ENCODE measurements at regions not wholly inside any gene's neighbourhood (a gene's known extent, or its start where the extent isn't known, plus 50 kb on each side); places are given as distances from the start of the nearest gene placed in this dataset.

DNA sequence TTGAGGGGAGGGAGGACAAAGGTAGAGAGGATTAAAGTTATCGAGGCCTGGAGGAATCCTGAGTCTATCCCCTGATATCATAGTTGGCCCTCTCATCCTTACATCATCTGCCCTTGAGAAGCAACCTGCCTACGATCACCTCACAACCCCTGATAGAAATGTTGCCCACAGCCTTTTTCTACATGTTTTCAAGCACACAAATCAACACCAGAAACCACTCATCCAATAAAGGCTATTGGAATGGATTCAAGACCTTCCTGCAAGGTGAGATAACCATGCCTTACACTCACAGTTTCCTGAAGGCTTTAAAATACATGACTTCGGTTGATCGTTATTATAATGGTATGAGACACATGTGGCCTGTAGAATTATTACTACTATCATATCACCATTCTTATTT lies 175.7 kb upstream of the EGLN3 start:
- Histone ChIP-seq H3K4me2 (ENCODE audit: low read length) (no peak overlapping the region), H3K79me2 (ENCODE audit: control insufficient read depth, low read length) (no peaks in the 10 kb centered on the region), H3K27ac (ENCODE audit: low read depth, low read length) (no peak overlapping the region), H3K4me1 (ENCODE audit: control insufficient read depth, low read length) (no peaks in the 10 kb centered on the region), H3K4me3 (ENCODE audit: low read length) (no peak overlapping the region), H3K9me2 (replicated peaks; ENCODE audit: control insufficient read depth, low read length) (no peaks in the 10 kb centered on the region), H3K9me3 (ENCODE audit: control insufficient read depth, insufficient read depth, low read length) (no peaks in the 10 kb centered on the region), H3K27me3 (ENCODE audit: control insufficient read depth, low read length) (no peaks in the 10 kb centered on the region), H3F3A (ENCODE audit: control insufficient read depth, insufficient read depth) (no peaks in the 10 kb centered on the region), H4K20me1 (ENCODE audit: control insufficient read depth, insufficient read depth, low read depth, low read length) (no peaks in the 10 kb centered on the region), H3K36me3 (ENCODE audit: control insufficient read depth, low read length) (no peaks in the 10 kb centered on the region)
- TF ChIP-seq, protein P1, sequence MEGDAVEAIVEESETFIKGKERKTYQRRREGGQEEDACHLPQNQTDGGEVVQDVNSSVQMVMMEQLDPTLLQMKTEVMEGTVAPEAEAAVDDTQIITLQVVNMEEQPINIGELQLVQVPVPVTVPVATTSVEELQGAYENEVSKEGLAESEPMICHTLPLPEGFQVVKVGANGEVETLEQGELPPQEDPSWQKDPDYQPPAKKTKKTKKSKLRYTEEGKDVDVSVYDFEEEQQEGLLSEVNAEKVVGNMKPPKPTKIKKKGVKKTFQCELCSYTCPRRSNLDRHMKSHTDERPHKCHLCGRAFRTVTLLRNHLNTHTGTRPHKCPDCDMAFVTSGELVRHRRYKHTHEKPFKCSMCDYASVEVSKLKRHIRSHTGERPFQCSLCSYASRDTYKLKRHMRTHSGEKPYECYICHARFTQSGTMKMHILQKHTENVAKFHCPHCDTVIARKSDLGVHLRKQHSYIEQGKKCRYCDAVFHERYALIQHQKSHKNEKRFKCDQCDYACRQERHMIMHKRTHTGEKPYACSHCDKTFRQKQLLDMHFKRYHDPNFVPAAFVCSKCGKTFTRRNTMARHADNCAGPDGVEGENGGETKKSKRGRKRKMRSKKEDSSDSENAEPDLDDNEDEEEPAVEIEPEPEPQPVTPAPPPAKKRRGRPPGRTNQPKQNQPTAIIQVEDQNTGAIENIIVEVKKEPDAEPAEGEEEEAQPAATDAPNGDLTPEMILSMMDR (IDR thresholded peaks at IDR 0.05; ENCODE audit: low read depth, low read length, poor library complexity, severe bottlenecking), result no peak
- no peak for TF ChIP-seq EZH2phosphoT487 (IDR thresholded peaks at IDR 0.05; ENCODE audit: borderline replicate concordance, low read length)

DNA sequence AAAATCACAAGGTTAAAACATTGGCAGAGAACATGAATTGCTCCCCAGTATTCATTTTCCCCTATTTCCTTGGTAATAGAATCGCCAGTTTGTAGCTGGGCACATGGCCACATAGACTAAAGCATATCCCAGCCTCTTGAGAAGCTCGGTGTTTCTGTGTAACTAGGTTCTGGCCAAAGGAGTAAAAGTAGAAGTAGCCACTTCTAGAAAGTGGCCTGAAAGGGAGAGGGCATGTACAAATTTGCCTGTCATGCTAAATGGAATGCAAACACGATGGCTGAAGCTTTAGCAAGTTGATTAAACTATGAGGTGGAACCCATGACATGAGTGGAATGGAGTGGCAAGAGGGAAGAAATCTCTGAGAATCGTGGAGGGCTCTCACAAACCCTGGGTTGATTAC lies 173.7 kb upstream of the EGLN3 start:
- no peaks in the 10 kb centered on the region for H3K9me3 ChIP-seq (ENCODE audit: control insufficient read depth, insufficient read depth, low read length)

DNA sequence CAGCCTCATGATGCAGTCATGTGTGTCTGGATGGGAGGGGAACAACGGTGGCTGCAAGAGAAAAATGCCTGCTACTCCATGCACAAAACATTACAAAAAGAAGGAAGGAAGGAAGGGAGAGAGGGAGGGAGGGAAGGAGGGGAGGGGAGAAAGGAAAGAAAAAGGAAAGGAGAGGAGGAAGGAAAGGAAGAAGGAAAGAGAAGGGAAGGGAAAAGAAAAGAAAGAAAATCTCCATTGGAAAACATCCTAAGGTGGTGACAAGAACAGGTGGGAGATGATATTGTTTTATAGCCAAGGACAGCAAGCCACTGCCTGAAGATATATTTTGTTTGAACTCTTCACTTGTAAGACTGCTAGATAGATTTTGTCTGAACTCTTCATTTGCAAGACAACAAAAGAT lies 171.8 kb upstream of the EGLN3 start:
- H3K27ac ChIP-seq (ENCODE audit: low read depth, low read length), result no peak overlapping the region
- no peaks in the 10 kb centered on the region for H3K36me3 ChIP-seq (ENCODE audit: control insufficient read depth, low read length)
- no peaks in the 10 kb centered on the region for H4K20me1 ChIP-seq (ENCODE audit: control insufficient read depth, insufficient read depth, low read depth, low read length)

More for the DNA sequence above, 173.7 kb upstream of the EGLN3 start:
- Histone ChIP-seq H3K4me3 (ENCODE audit: low read length) (no peak overlapping the region), H3K79me2 (ENCODE audit: control insufficient read depth, low read length) (no peaks in the 10 kb centered on the region), H3K4me1 (ENCODE audit: control insufficient read depth, low read length) (no peaks in the 10 kb centered on the region), H4K20me1 (ENCODE audit: control insufficient read depth, insufficient read depth, low read depth, low read length) (no peaks in the 10 kb centered on the region), H3K4me2 (ENCODE audit: low read length) (no peak overlapping the region), H3K27ac (ENCODE audit: low read depth, low read length) (no peak overlapping the region), H3K36me3 (ENCODE audit: control insufficient read depth, low read length) (no peaks in the 10 kb centered on the region), H3F3A (ENCODE audit: control insufficient read depth, insufficient read depth) (no peaks in the 10 kb centered on the region), H3K27me3 (ENCODE audit: control insufficient read depth, low read length) (no peaks in the 10 kb centered on the region), H3K9me2 (replicated peaks; ENCODE audit: control insufficient read depth, low read length) (no peaks in the 10 kb centered on the region)
- TF ChIP-seq, protein P1 (IDR thresholded peaks at IDR 0.05; ENCODE audit: low read depth, low read length, poor library complexity, severe bottlenecking), result no peak
- TF ChIP-seq EZH2phosphoT487 (IDR thresholded peaks at IDR 0.05; ENCODE audit: borderline replicate concordance, low read length), result no peak

More for the DNA sequence above, 171.8 kb upstream of the EGLN3 start:
- H3K79me2 ChIP-seq (ENCODE audit: control insufficient read depth, low read length), result no peaks in the 10 kb centered on the region
- H3K9me2 ChIP-seq (replicated peaks; ENCODE audit: control insufficient read depth, low read length), result no peaks in the 10 kb centered on the region
- no peaks in the 10 kb centered on the region for H3K4me1 ChIP-seq (ENCODE audit: control insufficient read depth, low read length)
- TF ChIP-seq, protein P1 (IDR thresholded peaks at IDR 0.05; ENCODE audit: low read depth, low read length, poor library complexity, severe bottlenecking), result no peak
- no peak for TF ChIP-seq EZH2phosphoT487 (IDR thresholded peaks at IDR 0.05; ENCODE audit: borderline replicate concordance, low read length)
- no peaks in the 10 kb centered on the region for H3K9me3 ChIP-seq (ENCODE audit: control insufficient read depth, insufficient read depth, low read length)
- no peak overlapping the region for H3K4me3 ChIP-seq (ENCODE audit: low read length)
- H3K27me3 ChIP-seq (ENCODE audit: control insufficient read depth, low read length), result no peaks in the 10 kb centered on the region
- H3F3A ChIP-seq (ENCODE audit: control insufficient read depth, insufficient read depth), result no peaks in the 10 kb centered on the region
- no peak overlapping the region for H3K4me2 ChIP-seq (ENCODE audit: low read length)
